WTC11 (cell line): ENCODE measurements at regions not wholly inside any gene's neighbourhood (a gene's known extent, or its start where the extent isn't known, plus 50 kb on each side); places are given as distances from the start of the nearest gene placed in this dataset.

ENCODE experiments used
- CBFB ChIP-seq: sonication (generic); formaldehyde crosslinking; IDR thresholded peaks from 2 replicates; pipeline ENCODE4 v1.8.1; 2022; ENCODE audit warnings: mild to moderate bottlenecking, low read depth, missing genetic modification reagents
- CREM ChIP-seq: sonication (generic); formaldehyde crosslinking; IDR thresholded peaks from 2 replicates; pipeline ENCODE4 v1.8.1; 2022; ENCODE audit warnings: mild to moderate bottlenecking, missing genetic modification reagents, moderate library complexity
- NFE2L1 ChIP-seq: sonication (generic); formaldehyde crosslinking; IDR thresholded peaks from 2 replicates; pipeline ENCODE4 v1.8.1; 2023; ENCODE audit warnings: missing genetic modification reagents
- NR3C1 ChIP-seq: sonication (generic); formaldehyde crosslinking; conservative IDR thresholded peaks from 2 replicates; pipeline ENCODE4 v1.8.1; 2023; ENCODE audit warnings: low read depth, mild to moderate bottlenecking, missing genetic modification reagents
- RELA ChIP-seq: sonication (generic); formaldehyde crosslinking; IDR thresholded peaks from 2 replicates; pipeline ENCODE4 v1.8.1; 2022; ENCODE audit warnings: missing genetic modification reagents, mild to moderate bottlenecking, borderline replicate concordance
- TF ChIP-seq, protein P1 (sequence below): fragments of 200-600 bp; IDR thresholded peaks from 2 replicates; pipeline ENCODE4 v1.8.0; 2022; ENCODE audit warnings: antibody characterized with exemption
- TF ChIP-seq, protein P2 (sequence below): sonication (generic); formaldehyde crosslinking; IDR thresholded peaks from 2 replicates; pipeline ENCODE4 v1.8.1; 2023; ENCODE audit warnings: mild to moderate bottlenecking, missing genetic modification reagents
- TF ChIP-seq, protein P3 (sequence below): sonication (generic); formaldehyde crosslinking; IDR thresholded peaks from 2 replicates; pipeline ENCODE4 v1.8.0; 2022; ENCODE audit warnings: mild to moderate bottlenecking, missing genetic modification reagents
- TF ChIP-seq, protein P4 (sequence below): fragments of 250-450 bp; sonication (Bioruptor Pico); conservative IDR thresholded peaks from 2 replicates; pipeline ENCODE4 v1.9.0; 2021; ENCODE audit warnings: mild to moderate bottlenecking
- TF ChIP-seq, protein P5 (sequence below): sonication (generic); formaldehyde crosslinking; IDR thresholded peaks from 2 replicates; pipeline ENCODE4 v1.8.1; 2022; ENCODE audit warnings: low read depth, mild to moderate bottlenecking, moderate library complexity, missing genetic modification reagents, borderline replicate concordance
- TF ChIP-seq, protein P6 (sequence below): sonication (generic); formaldehyde crosslinking; conservative IDR thresholded peaks from 2 replicates; pipeline ENCODE4 v1.8.1; 2023; ENCODE audit warnings: mild to moderate bottlenecking, low read depth, missing genetic modification reagents, moderate library complexity
- TF ChIP-seq, protein P7 (sequence below): sonication (generic); formaldehyde crosslinking; IDR thresholded peaks from 2 replicates; pipeline ENCODE4 v1.8.1; 2023; ENCODE audit warnings: mild to moderate bottlenecking, missing genetic modification reagents, moderate library complexity
- TF ChIP-seq, protein P8 (sequence below): sonication (generic); formaldehyde crosslinking; IDR thresholded peaks from 2 replicates; pipeline ENCODE4 v1.8.0; 2022; ENCODE audit warnings: missing genetic modification reagents

DNA sequence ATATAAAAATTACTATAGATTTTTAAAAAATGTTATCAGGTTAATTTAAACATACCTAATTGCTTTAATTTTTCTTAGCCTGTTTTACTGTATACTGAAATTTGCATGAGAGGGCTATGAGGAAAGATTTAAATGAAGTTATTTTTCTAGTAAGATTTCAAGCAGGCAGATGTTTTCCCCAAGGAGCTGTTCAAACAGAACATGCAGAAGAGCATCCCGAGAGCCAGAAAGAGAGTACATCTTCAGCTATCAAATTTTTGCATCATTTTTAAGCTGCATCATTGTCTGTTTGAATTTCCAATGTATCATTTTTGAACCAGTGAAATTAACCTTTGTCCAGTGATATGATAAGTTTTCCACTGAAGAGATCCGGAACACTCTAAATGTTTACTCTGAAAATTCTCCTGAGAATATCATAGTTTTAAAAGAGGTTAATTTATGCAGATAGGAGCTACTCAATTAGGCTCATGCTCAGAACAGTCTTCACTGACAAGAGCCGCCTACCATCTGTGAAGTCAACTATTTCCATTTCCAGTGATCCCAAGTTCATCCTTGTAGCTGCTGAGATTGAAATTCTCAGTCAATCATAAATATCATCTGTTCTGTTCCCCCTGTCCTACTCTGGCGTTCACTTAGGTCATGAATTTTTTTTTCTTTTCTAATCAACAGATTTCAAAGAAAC lies 467.7 kb upstream of the NBEA start:
- TF ChIP-seq, protein P1, sequence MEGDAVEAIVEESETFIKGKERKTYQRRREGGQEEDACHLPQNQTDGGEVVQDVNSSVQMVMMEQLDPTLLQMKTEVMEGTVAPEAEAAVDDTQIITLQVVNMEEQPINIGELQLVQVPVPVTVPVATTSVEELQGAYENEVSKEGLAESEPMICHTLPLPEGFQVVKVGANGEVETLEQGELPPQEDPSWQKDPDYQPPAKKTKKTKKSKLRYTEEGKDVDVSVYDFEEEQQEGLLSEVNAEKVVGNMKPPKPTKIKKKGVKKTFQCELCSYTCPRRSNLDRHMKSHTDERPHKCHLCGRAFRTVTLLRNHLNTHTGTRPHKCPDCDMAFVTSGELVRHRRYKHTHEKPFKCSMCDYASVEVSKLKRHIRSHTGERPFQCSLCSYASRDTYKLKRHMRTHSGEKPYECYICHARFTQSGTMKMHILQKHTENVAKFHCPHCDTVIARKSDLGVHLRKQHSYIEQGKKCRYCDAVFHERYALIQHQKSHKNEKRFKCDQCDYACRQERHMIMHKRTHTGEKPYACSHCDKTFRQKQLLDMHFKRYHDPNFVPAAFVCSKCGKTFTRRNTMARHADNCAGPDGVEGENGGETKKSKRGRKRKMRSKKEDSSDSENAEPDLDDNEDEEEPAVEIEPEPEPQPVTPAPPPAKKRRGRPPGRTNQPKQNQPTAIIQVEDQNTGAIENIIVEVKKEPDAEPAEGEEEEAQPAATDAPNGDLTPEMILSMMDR, result no peak
- TF ChIP-seq NFE2L1 (CRISPR knock-in tag) (no peak), CREM (CRISPR knock-in tag) (no peak), NR3C1 (CRISPR knock-in tag) (no peak), CBFB (no peak), RELA (CRISPR knock-in tag) (no peak)
- TF ChIP-seq, protein P2, sequence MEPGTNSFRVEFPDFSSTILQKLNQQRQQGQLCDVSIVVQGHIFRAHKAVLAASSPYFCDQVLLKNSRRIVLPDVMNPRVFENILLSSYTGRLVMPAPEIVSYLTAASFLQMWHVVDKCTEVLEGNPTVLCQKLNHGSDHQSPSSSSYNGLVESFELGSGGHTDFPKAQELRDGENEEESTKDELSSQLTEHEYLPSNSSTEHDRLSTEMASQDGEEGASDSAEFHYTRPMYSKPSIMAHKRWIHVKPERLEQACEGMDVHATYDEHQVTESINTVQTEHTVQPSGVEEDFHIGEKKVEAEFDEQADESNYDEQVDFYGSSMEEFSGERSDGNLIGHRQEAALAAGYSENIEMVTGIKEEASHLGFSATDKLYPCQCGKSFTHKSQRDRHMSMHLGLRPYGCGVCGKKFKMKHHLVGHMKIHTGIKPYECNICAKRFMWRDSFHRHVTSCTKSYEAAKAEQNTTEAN (CRISPR knock-in tag), result no peak
- TF ChIP-seq, protein P3, sequence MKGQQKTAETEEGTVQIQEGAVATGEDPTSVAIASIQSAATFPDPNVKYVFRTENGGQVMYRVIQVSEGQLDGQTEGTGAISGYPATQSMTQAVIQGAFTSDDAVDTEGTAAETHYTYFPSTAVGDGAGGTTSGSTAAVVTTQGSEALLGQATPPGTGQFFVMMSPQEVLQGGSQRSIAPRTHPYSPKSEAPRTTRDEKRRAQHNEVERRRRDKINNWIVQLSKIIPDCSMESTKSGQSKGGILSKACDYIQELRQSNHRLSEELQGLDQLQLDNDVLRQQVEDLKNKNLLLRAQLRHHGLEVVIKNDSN, result no peak
- TF ChIP-seq, protein P4, sequence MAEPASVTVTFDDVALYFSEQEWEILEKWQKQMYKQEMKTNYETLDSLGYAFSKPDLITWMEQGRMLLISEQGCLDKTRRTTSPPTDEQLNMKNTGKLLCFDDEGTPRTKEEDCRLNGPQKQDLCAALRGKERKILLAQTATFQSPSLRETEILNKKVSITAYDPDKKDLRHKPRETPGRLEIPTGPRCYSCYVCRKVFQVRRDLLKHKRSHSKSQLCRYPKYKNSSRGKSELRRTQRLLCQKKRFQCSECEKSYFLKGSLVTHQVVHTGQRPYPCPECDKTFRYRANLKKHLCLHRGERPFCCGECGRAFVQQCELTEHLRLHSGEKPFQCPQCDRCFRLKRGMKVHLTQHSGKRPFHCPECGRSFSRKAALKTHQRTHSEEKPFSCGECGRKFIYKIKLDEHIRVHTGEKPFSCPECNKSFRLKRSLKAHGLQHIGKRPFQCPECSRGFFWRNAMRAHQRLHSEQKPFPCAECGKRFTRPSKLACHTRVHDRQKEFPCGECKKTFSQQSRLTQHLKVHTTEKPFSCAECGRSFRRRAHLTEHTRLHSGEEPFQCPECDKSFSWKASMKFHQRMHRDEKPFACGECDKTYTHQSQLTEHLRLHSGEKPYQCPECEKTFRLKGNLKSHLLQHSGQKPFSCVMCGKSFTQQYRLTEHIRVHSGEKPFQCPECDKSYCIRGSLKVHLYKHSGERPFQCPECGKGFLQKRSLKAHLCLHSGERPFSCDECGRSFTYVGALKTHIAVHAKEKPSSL (CRISPR knock-in tag), result no peak
- TF ChIP-seq, protein P5, sequence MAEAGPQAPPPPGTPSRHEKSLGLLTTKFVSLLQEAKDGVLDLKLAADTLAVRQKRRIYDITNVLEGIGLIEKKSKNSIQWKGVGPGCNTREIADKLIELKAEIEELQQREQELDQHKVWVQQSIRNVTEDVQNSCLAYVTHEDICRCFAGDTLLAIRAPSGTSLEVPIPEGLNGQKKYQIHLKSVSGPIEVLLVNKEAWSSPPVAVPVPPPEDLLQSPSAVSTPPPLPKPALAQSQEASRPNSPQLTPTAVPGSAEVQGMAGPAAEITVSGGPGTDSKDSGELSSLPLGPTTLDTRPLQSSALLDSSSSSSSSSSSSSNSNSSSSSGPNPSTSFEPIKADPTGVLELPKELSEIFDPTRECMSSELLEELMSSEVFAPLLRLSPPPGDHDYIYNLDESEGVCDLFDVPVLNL, result no peak
- TF ChIP-seq, protein P6, sequence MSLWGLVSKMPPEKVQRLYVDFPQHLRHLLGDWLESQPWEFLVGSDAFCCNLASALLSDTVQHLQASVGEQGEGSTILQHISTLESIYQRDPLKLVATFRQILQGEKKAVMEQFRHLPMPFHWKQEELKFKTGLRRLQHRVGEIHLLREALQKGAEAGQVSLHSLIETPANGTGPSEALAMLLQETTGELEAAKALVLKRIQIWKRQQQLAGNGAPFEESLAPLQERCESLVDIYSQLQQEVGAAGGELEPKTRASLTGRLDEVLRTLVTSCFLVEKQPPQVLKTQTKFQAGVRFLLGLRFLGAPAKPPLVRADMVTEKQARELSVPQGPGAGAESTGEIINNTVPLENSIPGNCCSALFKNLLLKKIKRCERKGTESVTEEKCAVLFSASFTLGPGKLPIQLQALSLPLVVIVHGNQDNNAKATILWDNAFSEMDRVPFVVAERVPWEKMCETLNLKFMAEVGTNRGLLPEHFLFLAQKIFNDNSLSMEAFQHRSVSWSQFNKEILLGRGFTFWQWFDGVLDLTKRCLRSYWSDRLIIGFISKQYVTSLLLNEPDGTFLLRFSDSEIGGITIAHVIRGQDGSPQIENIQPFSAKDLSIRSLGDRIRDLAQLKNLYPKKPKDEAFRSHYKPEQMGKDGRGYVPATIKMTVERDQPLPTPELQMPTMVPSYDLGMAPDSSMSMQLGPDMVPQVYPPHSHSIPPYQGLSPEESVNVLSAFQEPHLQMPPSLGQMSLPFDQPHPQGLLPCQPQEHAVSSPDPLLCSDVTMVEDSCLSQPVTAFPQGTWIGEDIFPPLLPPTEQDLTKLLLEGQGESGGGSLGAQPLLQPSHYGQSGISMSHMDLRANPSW (CRISPR knock-in tag), result no peak
- TF ChIP-seq, protein P7, sequence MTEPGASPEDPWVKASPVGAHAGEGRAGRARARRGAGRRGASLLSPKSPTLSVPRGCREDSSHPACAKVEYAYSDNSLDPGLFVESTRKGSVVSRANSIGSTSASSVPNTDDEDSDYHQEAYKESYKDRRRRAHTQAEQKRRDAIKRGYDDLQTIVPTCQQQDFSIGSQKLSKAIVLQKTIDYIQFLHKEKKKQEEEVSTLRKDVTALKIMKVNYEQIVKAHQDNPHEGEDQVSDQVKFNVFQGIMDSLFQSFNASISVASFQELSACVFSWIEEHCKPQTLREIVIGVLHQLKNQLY (CRISPR knock-in tag), result no peak
- TF ChIP-seq, protein P8, sequence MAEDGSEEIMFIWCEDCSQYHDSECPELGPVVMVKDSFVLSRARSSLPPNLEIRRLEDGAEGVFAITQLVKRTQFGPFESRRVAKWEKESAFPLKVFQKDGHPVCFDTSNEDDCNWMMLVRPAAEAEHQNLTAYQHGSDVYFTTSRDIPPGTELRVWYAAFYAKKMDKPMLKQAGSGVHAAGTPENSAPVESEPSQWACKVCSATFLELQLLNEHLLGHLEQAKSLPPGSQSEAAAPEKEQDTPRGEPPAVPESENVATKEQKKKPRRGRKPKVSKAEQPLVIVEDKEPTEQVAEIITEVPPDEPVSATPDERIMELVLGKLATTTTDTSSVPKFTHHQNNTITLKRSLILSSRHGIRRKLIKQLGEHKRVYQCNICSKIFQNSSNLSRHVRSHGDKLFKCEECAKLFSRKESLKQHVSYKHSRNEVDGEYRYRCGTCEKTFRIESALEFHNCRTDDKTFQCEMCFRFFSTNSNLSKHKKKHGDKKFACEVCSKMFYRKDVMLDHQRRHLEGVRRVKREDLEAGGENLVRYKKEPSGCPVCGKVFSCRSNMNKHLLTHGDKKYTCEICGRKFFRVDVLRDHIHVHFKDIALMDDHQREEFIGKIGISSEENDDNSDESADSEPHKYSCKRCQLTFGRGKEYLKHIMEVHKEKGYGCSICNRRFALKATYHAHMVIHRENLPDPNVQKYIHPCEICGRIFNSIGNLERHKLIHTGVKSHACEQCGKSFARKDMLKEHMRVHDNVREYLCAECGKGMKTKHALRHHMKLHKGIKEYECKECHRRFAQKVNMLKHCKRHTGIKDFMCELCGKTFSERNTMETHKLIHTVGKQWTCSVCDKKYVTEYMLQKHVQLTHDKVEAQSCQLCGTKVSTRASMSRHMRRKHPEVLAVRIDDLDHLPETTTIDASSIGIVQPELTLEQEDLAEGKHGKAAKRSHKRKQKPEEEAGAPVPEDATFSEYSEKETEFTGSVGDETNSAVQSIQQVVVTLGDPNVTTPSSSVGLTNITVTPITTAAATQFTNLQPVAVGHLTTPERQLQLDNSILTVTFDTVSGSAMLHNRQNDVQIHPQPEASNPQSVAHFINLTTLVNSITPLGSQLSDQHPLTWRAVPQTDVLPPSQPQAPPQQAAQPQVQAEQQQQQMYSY, result no peak
